ENCODE measurements at regions not wholly inside any gene's neighbourhood (a gene's known extent, or its start where the extent isn't known, plus 50 kb on each side); places are given as distances from the start of the nearest gene placed in this dataset.

DNA sequence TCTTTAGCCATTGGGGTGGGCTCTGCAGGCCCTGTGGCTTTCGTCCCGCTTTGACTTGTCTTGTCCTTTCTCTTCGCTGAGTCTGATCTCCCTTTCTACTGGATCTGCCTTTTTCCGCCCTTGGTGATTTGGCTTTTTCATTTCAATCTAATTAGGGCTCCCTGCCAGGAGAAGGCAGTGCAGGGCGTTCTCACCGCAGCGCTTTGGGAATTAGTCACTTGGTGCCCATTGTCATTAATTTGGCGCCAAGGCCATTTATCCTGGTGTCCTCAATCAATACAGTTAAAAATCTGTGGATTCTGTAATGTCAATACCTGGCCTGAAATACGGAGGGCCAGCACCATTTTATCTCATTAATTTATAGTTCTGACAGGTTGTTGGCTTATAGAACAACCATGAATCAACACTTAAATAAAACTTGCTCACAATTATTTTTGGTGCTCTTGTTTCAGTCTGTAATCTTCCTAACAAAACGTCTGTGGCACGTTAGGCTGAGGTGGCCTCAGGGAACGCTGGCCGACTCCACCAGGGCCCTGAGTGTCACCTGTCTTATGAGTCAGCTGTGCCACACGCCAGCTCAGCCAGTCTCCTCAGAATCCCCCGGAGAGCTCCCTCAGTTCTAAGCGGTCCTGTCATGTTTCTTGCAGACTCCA, 115.7 kb downstream of the BEGAIN start:
- DNase-seq, result peak; percentile 53

GRCh38 chr14:100472094-100472455, 115.1 kb downstream of the BEGAIN start:
- DNase-seq, result peak; percentile 27

- no peak for DNase-seq
These were observed 114.7 kb downstream of the BEGAIN start for GRCh38 chr14:100472491-100472890.

DNA sequence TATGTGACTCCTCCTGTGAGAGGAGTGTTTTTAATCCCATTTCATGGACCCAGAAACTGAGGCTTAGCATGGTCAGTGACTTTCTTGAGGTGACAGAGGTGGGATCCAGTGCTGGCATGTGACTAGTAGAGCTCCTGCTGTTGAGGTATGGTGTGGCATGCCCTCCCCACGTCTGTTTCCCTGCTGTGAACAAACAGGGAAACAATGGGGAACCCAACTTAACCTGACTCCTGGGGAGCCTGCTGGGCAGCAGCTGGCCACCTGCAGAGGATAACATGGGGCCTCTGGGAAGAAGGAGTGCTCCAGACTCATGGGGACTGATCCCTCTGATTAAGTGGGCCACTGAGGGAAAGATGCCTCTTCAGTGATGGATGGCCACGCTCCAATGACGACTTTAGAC, 114.0 kb downstream of the BEGAIN start:
- no peak for DNase-seq

DNA sequence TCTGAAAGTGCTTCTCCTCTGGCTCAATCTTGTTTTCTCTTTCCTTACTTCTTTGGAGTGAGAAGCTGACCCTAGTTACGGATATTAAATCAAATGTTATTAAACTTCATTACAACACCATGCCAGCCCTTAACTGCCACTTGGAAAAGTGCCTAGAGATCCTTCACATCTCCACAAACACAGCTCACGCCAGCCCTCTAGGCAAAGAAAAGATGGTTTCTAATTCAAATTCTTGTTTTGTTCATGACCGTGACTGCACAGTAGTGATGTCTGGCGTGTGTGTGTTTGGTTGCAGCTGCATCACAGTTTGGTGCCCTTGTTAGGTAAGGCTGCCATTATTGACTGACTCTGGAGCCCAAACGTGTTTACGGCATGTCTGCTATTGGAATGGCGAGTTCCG, 113.0 kb downstream of the BEGAIN start:
- DNase-seq, result no peak

GRCh38 chr14:100475268-100475667, 111.9 kb downstream of the BEGAIN start:
- DNase-seq, result no peak

GRCh38 chr14:100476012-100476822, 111.0 kb downstream of the BEGAIN start:
- DNase-seq, result peak; percentile 36

- DNase-seq, result no peak
These were observed 102.5 kb downstream of the BEGAIN start for GRCh38 chr14:100484531-100485267.

DNA sequence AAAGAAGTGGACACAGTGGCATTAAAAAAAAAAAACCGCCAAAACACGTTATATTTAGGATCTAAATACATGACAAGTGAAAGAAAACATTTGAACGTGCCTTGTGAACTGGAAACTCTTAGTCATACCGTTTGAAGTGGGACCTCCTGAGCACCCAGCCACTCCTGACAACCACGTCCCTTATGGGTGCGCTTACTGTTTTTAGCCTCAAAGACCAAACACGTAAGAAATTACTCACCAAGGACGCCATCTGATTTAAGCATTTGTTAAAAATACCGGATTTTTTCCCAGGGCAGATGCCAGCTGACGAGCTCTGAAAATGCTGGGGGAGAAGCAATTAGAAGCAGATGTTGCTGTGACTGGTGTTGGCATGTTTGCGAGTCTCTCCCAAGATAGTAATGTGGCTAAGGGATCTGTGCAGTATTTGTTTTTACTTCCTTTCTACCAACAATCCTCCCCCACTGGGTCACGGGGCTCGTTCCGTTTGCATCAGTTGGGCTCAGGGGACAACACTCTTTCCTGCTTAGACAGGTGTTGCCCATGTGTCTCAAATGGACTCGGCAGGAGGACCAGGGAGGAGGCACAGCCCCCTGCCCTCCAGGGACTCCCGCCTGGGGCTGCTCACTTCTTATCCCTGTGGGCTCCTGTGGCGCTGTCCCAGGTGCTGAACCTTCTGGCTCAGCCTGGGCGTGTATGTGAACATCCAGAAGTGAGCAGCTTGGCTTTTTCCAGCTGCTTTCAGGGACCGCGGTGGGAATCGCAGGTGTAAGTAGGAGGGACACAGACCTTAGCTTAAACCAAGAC, 101.0 kb downstream of the BEGAIN start:
- DNase-seq, result peak; percentile 48
